Right lobe of liver (tissue), 4 donors: ENCODE measurements at regions not wholly inside any gene's neighbourhood (a gene's known extent, or its start where the extent isn't known, plus 50 kb on each side); places are given as distances from the start of the nearest gene placed in this dataset.

ENCODE experiments used
- POLR2A ChIP-seq: fragments of 450-650 bp; IDR thresholded peaks from one replicate; pipeline ENCODE4 v1.6.1; 2017; ENCODE audit warnings: antibody characterized with exemption, mild to moderate bottlenecking
- TF ChIP-seq, protein P1 (sequence below), 4 donors: fragments of 200-600 bp in 3 of 4; fragments of 450-650 bp in 1 of 4; IDR thresholded peaks; one replicate each; pipeline versions ENCODE4 v1.5.1 to v1.8.0; 2016 to 2022; ENCODE audit warnings: antibody characterized with exemption in 4 of 4, mild to moderate bottlenecking in 2 of 4
- donor health status: DM: no; HTN: no; CAD: no.
- donor health status: DM: no; HTN: no; CAD: no.
- donor health status: DM: no; HTN: yes; CAD: no.

DNA sequence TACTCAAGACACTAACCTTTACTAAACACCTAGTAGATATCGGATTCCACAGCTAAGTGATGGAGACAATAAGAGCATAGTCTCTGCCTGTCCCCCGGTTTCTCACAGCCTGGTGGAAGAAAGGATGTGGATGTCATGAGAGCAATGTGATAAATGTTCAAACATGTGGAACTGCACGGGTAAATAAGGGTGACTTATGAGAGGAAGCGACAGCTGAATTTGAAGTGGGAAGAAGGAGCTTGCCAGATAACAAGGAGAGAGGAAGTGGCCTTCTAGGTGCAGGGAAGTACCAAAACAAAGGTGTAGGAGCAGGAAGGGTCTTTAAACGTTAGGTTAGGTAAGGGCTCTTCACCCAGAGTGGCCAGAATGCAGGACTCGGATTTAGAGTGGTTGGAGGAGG, 178.6 kb upstream of the NRIP1 start:
- no peak for TF ChIP-seq POLR2A
- TF ChIP-seq, protein P1, sequence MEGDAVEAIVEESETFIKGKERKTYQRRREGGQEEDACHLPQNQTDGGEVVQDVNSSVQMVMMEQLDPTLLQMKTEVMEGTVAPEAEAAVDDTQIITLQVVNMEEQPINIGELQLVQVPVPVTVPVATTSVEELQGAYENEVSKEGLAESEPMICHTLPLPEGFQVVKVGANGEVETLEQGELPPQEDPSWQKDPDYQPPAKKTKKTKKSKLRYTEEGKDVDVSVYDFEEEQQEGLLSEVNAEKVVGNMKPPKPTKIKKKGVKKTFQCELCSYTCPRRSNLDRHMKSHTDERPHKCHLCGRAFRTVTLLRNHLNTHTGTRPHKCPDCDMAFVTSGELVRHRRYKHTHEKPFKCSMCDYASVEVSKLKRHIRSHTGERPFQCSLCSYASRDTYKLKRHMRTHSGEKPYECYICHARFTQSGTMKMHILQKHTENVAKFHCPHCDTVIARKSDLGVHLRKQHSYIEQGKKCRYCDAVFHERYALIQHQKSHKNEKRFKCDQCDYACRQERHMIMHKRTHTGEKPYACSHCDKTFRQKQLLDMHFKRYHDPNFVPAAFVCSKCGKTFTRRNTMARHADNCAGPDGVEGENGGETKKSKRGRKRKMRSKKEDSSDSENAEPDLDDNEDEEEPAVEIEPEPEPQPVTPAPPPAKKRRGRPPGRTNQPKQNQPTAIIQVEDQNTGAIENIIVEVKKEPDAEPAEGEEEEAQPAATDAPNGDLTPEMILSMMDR (IDR thresholded peaks at IDR 0.05), result no peak
